ENCODE measurements at regions not wholly inside any gene's neighbourhood (a gene's known extent, or its start where the extent isn't known, plus 50 kb on each side); places are given as distances from the start of the nearest gene placed in this dataset.

DNA sequence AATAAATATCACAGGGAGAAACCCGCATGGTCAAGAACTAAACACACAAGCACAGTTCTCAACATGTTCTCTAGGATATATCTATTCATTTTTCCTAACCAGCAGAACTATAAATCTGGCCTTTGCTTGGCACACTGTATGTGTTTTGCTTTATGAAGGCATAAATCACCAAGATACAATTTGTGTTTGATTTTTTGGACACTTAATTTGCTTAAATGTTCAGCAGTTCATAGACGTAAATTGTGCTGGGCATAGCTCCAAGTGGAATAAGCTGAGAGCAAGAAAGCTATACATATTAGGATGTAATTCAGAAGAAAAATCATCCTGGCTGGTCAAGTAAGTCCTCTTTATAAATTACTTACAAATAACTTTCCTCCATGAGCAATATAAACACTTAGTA lies 341.5 kb upstream of the ATP5MC3 start:
- no peaks in the 10 kb centered on the region for H3K79me2 ChIP-seq (ENCODE audit: control insufficient read depth, insufficient read depth, low read length)
- no peaks in the 10 kb centered on the region for H3K36me3 ChIP-seq (ENCODE audit: control insufficient read depth in 2 of 2, extremely low read depth in 1 of 2, insufficient read depth in 2 of 2, low read length in 2 of 2)
- intact Hi-C loops (cut with micrococcal nuclease) (no loop called here), dilution Hi-C loops (cut with MboI; ENCODE audit: extremely low pct_ligation_motif_present, low sequenced_read_pairs) (no loop called here)
- BruUV-seq (replicated peaks), result no TSS peak
- H3K9ac ChIP-seq (replicated peaks; ENCODE audit: extremely low read depth, insufficient read depth, low read length), result no peak overlapping the region
- ChIA-PET CTCF (no interaction called here), POLR2A (no interaction called here)
- H4K20me1 ChIP-seq (replicated peaks; ENCODE audit: control insufficient read depth, extremely low read depth, insufficient read depth, low read length), result no peaks in the 10 kb centered on the region
- no peaks in the 10 kb centered on the region for H3K9me1 ChIP-seq (replicated peaks; ENCODE audit: control insufficient read depth, extremely low read depth, insufficient read depth, low read length)
- H3K27ac ChIP-seq (ENCODE audit: insufficient read depth, low read depth, low read length), result no peak overlapping the region
- H2AFZ ChIP-seq (ENCODE audit: low read depth, low read length), result no peak overlapping the region
- no peaks in the 10 kb centered on the region for H3K27me3 ChIP-seq (ENCODE audit: control insufficient read depth in 2 of 2, insufficient read depth in 2 of 2, low read length in 2 of 2)
- no peaks in the 10 kb centered on the region for H3K9me3 ChIP-seq (replicated peaks; ENCODE audit: control insufficient read depth, insufficient read depth, low read length)
- TF ChIP-seq, protein P1, sequence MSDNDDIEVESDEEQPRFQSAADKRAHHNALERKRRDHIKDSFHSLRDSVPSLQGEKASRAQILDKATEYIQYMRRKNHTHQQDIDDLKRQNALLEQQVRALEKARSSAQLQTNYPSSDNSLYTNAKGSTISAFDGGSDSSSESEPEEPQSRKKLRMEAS (IDR thresholded peaks at IDR 0.05; ENCODE audit: insufficient read depth, insufficient read length), result no peak
- TF ChIP-seq FOS (IDR thresholded peaks at IDR 0.05; ENCODE audit: borderline replicate concordance, insufficient read depth, low read length) (no peak), POLR2AphosphoS5 (IDR thresholded peaks at IDR 0.05; ENCODE audit: insufficient read depth, low read depth, low read length) (no peak)
- DNase-seq (ENCODE audit: low read depth, low spot score) (no peak), FAIRE-seq (no peak)
- H3K4me3 ChIP-seq (replicated peaks in 1 of 3; ENCODE audit: insufficient read depth in 1 of 3, low read depth in 1 of 3, low read length in 3 of 3), result no peak overlapping the region
- H3K4me1 ChIP-seq (ENCODE audit: control insufficient read depth, extremely low read depth, insufficient read depth, low read length), result no peaks in the 10 kb centered on the region
- H3K4me2 ChIP-seq (ENCODE audit: insufficient read depth, low read length), result no peak overlapping the region

DNA sequence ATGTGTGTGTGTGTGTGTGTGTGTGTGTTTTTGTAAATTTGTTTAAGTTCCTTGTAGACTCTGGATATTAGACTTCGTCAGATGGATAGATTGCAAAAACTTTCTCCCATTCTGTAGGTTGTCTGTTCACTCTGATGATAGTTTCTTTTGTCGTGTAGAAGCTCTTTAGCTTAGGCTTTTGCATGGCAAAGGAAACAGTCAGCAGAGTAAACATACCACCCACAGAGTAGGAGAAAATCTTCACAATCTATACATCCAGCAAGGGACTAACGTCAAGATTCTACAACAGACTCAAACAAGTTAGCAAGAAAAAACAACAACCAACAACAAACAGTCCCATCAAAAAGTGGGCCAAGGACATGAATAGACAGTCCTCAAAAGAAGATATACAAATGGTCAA lies 336.7 kb upstream of the ATP5MC3 start:
- DNase-seq (ENCODE audit: low read depth, low spot score) (no peak), FAIRE-seq (no peak)
- ChIA-PET POLR2A (no interaction called here), CTCF (no interaction called here)
- TF ChIP-seq FOS (IDR thresholded peaks at IDR 0.05; ENCODE audit: borderline replicate concordance, insufficient read depth, low read length) (no peak), EZH2 (IDR thresholded peaks at IDR 0.05; ENCODE audit: borderline replicate concordance, low read depth, low read length, severe bottlenecking) (no peak), JUN (IDR thresholded peaks at IDR 0.05; ENCODE audit: borderline replicate concordance, insufficient read depth, insufficient read length, low read depth) (no peak), POLR2AphosphoS5 (IDR thresholded peaks at IDR 0.05; ENCODE audit: insufficient read depth, low read depth, low read length) (no peak), POLR2A (IDR thresholded peaks at IDR 0.05; ENCODE audit: low read depth, low read length) (no peak)
- TF ChIP-seq, protein P1 (IDR thresholded peaks at IDR 0.05; ENCODE audit: insufficient read depth, insufficient read length), result no peak
- TF ChIP-seq, protein P2, sequence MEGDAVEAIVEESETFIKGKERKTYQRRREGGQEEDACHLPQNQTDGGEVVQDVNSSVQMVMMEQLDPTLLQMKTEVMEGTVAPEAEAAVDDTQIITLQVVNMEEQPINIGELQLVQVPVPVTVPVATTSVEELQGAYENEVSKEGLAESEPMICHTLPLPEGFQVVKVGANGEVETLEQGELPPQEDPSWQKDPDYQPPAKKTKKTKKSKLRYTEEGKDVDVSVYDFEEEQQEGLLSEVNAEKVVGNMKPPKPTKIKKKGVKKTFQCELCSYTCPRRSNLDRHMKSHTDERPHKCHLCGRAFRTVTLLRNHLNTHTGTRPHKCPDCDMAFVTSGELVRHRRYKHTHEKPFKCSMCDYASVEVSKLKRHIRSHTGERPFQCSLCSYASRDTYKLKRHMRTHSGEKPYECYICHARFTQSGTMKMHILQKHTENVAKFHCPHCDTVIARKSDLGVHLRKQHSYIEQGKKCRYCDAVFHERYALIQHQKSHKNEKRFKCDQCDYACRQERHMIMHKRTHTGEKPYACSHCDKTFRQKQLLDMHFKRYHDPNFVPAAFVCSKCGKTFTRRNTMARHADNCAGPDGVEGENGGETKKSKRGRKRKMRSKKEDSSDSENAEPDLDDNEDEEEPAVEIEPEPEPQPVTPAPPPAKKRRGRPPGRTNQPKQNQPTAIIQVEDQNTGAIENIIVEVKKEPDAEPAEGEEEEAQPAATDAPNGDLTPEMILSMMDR (IDR thresholded peaks at IDR 0.05; ENCODE audit: extremely low read depth in 1 of 2, insufficient read depth in 1 of 2, low read depth in 1 of 2, low read length in 2 of 2), result no peak
- H3K27ac ChIP-seq (ENCODE audit: insufficient read depth, low read depth, low read length), result no peak overlapping the region
- dilution Hi-C loops (cut with MboI; ENCODE audit: extremely low pct_ligation_motif_present, low sequenced_read_pairs) (no loop called here), intact Hi-C loops (cut with micrococcal nuclease) (no loop called here)
- H3K9me3 ChIP-seq (replicated peaks; ENCODE audit: control insufficient read depth, insufficient read depth, low read length), result no peaks in the 10 kb centered on the region
- no peak overlapping the region for H2AFZ ChIP-seq (ENCODE audit: low read depth, low read length)
- H3K4me3 ChIP-seq (replicated peaks in 1 of 3; ENCODE audit: insufficient read depth in 1 of 3, low read depth in 1 of 3, low read length in 3 of 3), result no peak overlapping the region
- no peaks in the 10 kb centered on the region for H4K20me1 ChIP-seq (replicated peaks; ENCODE audit: control insufficient read depth, extremely low read depth, insufficient read depth, low read length)
- no peaks in the 10 kb centered on the region for H3K27me3 ChIP-seq (ENCODE audit: control insufficient read depth in 2 of 2, insufficient read depth in 2 of 2, low read length in 2 of 2)
- no peaks in the 10 kb centered on the region for H3K9me1 ChIP-seq (replicated peaks; ENCODE audit: control insufficient read depth, extremely low read depth, insufficient read depth, low read length)
- H3K4me1 ChIP-seq (ENCODE audit: control insufficient read depth, extremely low read depth, insufficient read depth, low read length), result no peaks in the 10 kb centered on the region
- H3K79me2 ChIP-seq (ENCODE audit: control insufficient read depth, insufficient read depth, low read length), result no peaks in the 10 kb centered on the region
- no TSS peak for BruUV-seq (replicated peaks)
- no peak overlapping the region for H3K9ac ChIP-seq (replicated peaks; ENCODE audit: extremely low read depth, insufficient read depth, low read length)
- H3K4me2 ChIP-seq (ENCODE audit: insufficient read depth, low read length), result no peak overlapping the region
- H3K36me3 ChIP-seq (ENCODE audit: control insufficient read depth in 2 of 2, extremely low read depth in 1 of 2, insufficient read depth in 2 of 2, low read length in 2 of 2), result no peaks in the 10 kb centered on the region

All from endothelial cell of umbilical vein (primary cell).